Heart right ventricle (tissue), 16 donors: ENCODE measurements at regions not wholly inside any gene's neighbourhood (a gene's known extent, or its start where the extent isn't known, plus 50 kb on each side); places are given as distances from the start of the nearest gene placed in this dataset.

Source experiments
- ATAC-seq, 8 donors: fragments of 200-7000 bp; cut with Tn5 transposase; one replicate each; pipeline ENCODE4 v1.9.1; 2020; ENCODE audit warnings: mild to moderate bottlenecking in 8 of 8, moderate library complexity in 8 of 8, moderate number of reproducible peaks in 1 of 8
- DNase-seq, 2 donors: peaks; one replicate each; pipeline ENCODE4 v3.0.0-alpha.2; 2020
- H3K27ac ChIP-seq, 10 donors: fragments of 200-600 bp; sonication (generic) in 2 of 10; one replicate each; pipeline versions ENCODE4 v1.5.0 to v1.8.0; 2020 to 2022; ENCODE audit warnings: mild to moderate bottlenecking in 3 of 10
- H3K27me3 ChIP-seq, 7 donors: fragments of 200-600 bp; one replicate each; pipeline ENCODE4 v1.8.0; 2021 to 2022; ENCODE audit warnings: mild to moderate bottlenecking in 2 of 7
- H3K36me3 ChIP-seq, 9 donors: fragments of 200-600 bp; sonication (generic) in 1 of 9; one replicate each; pipeline versions ENCODE4 v1.5.0 to v1.8.0; 2020 to 2022; ENCODE audit warnings: mild to moderate bottlenecking in 2 of 9
- H3K4me1 ChIP-seq, 9 donors: fragments of 200-600 bp; sonication (generic) in 1 of 9; one replicate each; pipeline versions ENCODE4 v1.5.0 to v1.8.0; 2020 to 2022; ENCODE audit warnings: mild to moderate bottlenecking in 4 of 9
- H3K4me3 ChIP-seq, 10 donors: fragments of 200-600 bp; sonication (generic) in 2 of 10; one replicate each; pipeline versions ENCODE4 v1.5.0 to v1.8.0; 2020 to 2022; ENCODE audit warnings: mild to moderate bottlenecking in 7 of 10, moderate library complexity in 2 of 10
- H3K9me3 ChIP-seq, 11 donors: fragments of 200-600 bp in 10 of 11; sonication (generic) in 2 of 11; one replicate each; pipeline versions ENCODE4 v1.5.0 to v1.8.0; 2013 to 2022; ENCODE audit warnings: mild to moderate bottlenecking in 2 of 11, control low read depth in 1 of 11, moderate library complexity in 1 of 11
- CTCF ChIP-seq, 9 donors: fragments of 200-600 bp; sonication (generic) in 2 of 9; IDR thresholded peaks; one replicate each; pipeline versions ENCODE4 v1.5.0 to v1.8.0; 2021 to 2022; ENCODE audit warnings: antibody characterized with exemption in 9 of 9, mild to moderate bottlenecking in 5 of 9, moderate library complexity in 1 of 9
- WGBS, 2 donors: extraction: QIAGEN DNeasy Blood & Tissue Kit; methylation state at CpG; one replicate each; pipeline ENCODE4 v1.1.7; 2013; ENCODE audit warnings: inconsistent platforms in 1 of 2; 5-methylcytosine and 5-hydroxymethylcytosine counted together
- intact Hi-C, 10 donors: fragments of 100-400 bp; cut with DNase I; formaldehyde crosslinking; loops; one replicate each; pipeline versions ENCODE4 v1.11.1 to v1.14.2; 2022
- donor health status: Arrhythmogenic right ventricular cardiomyopathy.
- donor health status: ischemic (EF 13 %, LVEDD 7.1; RV severe dilation, severe dysfunction).
- donor health status: healthy with polysubstance abuse.
- donor health status: DM: no; HTN: yes; CAD: no.
- donor health status: DM: no; HTN: no; CAD: no.
- donor health status: ischemic (EF 25% LVEDD 6.9; RV normal size, moderate dysfunction).
- donor health status: ischemic (EF 25% LVEDD 5.7; RV mildly dilated, moderate dysfunction).
- donor health status: healthy.
- donor health status: DM: yes; HTN: yes; CAD: no.
- donor health status: Ischemic cardiomyopathy.
- donor health status: ischemic (EF 35%, LVEDD 5.7; RV mildly dilated, moderate dysfunction).
- donor health status: nonischemic (EF 11% LVEDD 7.7; RV severe dilation, severe dysfunction).
- donor health status: DM: yes; HTN: yes; CAD: no.
- donor health status: PGD.
- donor health status: ischemic (EF 29% LVEDD 5.4; RV normal size, mild dysfunction).
- donor health status: nonischemic (EF 23%, LVEDD 6.1; RV moderate dilation, normal function).

GRCh38 chr1:182274618-182275017 lies 117.0 kb downstream of the GLUL start:
- no peaks in the 10 kb centered on the region for H3K27me3 ChIP-seq
- H3K4me1 ChIP-seq = peaks cover 0 to 18% (median 0%) of the 10 kb centered on the region in 9 donors
- no peaks in the 10 kb centered on the region for H3K36me3 ChIP-seq
- H3K27ac ChIP-seq = no peak overlapping the region
- no peak for ATAC-seq
- DNase-seq = no peak
- 96 to 99% methylated on average over 6 of the region's 6 CpGs for WGBS, 2 donors
- no peak for TF ChIP-seq CTCF (IDR thresholded peaks at IDR 0.05)
- intact Hi-C loops = no loop called here
- no peaks in the 10 kb centered on the region for H3K9me3 ChIP-seq
- H3K4me3 ChIP-seq = no peak overlapping the region

- Histone ChIP-seq H3K27ac (no peak overlapping the region), H3K9me3 (no peaks in the 10 kb centered on the region), H3K4me3 (no peak overlapping the region), H3K27me3 (no peaks in the 10 kb centered on the region), H3K4me1 (peaks cover 0 to 19% (median 0%) of the 10 kb centered on the region in 9 donors), H3K36me3 (no peaks in the 10 kb centered on the region)
- TF ChIP-seq CTCF (IDR thresholded peaks at IDR 0.05) = no peak
- WGBS, 2 donors = 70 to 96% methylated on average over 1 of the region's 1 CpG
- intact Hi-C loops = no loop called here
- ATAC-seq (no peak), DNase-seq (no peak)
Measured at GRCh38 chr1:182270731-182271130, 120.9 kb downstream of the GLUL start.

DNA sequence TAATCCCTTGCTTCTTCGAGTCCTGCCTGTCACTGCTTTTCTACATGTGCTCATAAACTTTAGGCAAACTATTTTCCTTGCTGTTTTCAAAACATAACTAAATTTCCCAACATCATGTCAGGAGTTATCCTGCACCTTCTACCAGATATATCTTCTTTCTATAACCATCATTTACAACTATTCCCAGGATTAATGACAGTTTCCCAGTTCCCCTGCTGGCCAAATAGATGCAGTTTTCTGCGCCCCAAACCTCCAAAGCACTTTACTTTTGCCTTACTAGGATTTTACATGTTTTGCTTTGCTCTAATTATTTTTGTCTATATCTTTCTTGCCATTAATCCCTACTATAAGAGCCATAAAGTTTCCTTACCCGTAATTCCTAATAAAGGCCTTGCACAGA lies 122.5 kb downstream of the GLUL start:
- DNase-seq (no peak), ATAC-seq (no peak)
- H3K9me3 ChIP-seq = no peaks in the 10 kb centered on the region
- H3K36me3 ChIP-seq = no peaks in the 10 kb centered on the region
- no peaks in the 10 kb centered on the region for H3K27me3 ChIP-seq
- TF ChIP-seq CTCF (IDR thresholded peaks at IDR 0.05) = no peak
- intact Hi-C loops = no loop called here
- H3K4me1 ChIP-seq = peaks cover 0 to 19% (median 0%) of the 10 kb centered on the region in 9 donors
- WGBS, 2 donors = 94 to 98% methylated on average over 3 of the region's 3 CpGs
- H3K4me3 ChIP-seq = no peak overlapping the region
- H3K27ac ChIP-seq = peak overlapping the region in 1 of 10 donors; percentile 11

- Histone ChIP-seq H3K4me3 (no peak overlapping the region), H3K9me3 (no peaks in the 10 kb centered on the region), H3K36me3 (no peaks in the 10 kb centered on the region), H3K27ac (peak overlapping the region in 1 of 10 donors; percentile 11), H3K4me1 (peaks cover 0 to 19% (median 0%) of the 10 kb centered on the region in 9 donors), H3K27me3 (no peaks in the 10 kb centered on the region)
- no peak for ATAC-seq
- intact Hi-C loops = no loop called here
- TF ChIP-seq CTCF (IDR thresholded peaks at IDR 0.05) = no peak
- WGBS, 2 donors = 87 to 88% methylated on average over 1 of the region's 1 CpG
- no peak for DNase-seq
Measured at GRCh38 chr1:182268669-182269068, 122.9 kb downstream of the GLUL start.
